NB4 (cell line): ENCODE measurements at regions not wholly inside any gene's neighbourhood (a gene's known extent, or its start where the extent isn't known, plus 50 kb on each side); places are given as distances from the start of the nearest gene placed in this dataset.

Experiments
- DNase-seq: peaks from one replicate; pipeline ENCODE4 v3.0.0; 2010; ENCODE audit warnings: low read depth
- H3K4me3 ChIP-seq: one replicate; pipeline ENCODE4 v1.5.1; 2011; ENCODE audit warnings: mild to moderate bottlenecking, low read depth, low read length, moderate library complexity
- CTCF ChIP-seq: IDR thresholded peaks from one replicate; pipeline ENCODE4 v1.5.1; 2012; ENCODE audit warnings: low read depth, low read length
- MAX ChIP-seq: IDR thresholded peaks from 2 replicates; pipeline ENCODE4 v1.6.1; 2011; ENCODE audit warnings: low read depth, low read length
- MYC ChIP-seq: IDR thresholded peaks from 2 replicates; pipeline ENCODE4 v1.6.1; 2011; ENCODE audit warnings: low read depth, low read length
- POLR2A ChIP-seq: IDR thresholded peaks from 2 replicates; pipeline ENCODE4 v1.6.1; 2011; ENCODE audit warnings: mild to moderate bottlenecking; ENCODE audit not compliant: insufficient read length; ENCODE audit errors: extremely low read depth

- H3K4me3 ChIP-seq: no peak overlapping the region
- DNase-seq: no peak
- no peak for TF ChIP-seq MYC
- no peak for TF ChIP-seq POLR2A
- no peak for TF ChIP-seq CTCF
- no peak for TF ChIP-seq MAX
Observed at GRCh38 chr20:24739746-24740145, 209.3 kb upstream of the CST7 start.

GRCh38 chr20:24741493-24742072 lies 207.5 kb upstream of the CST7 start:
- TF ChIP-seq CTCF (no peak), MAX (no peak), MYC (no peak), POLR2A (no peak)
- DNase-seq: no peak

GRCh38 chr20:24742436-24742835 lies 206.6 kb upstream of the CST7 start:
- TF ChIP-seq CTCF (no peak), MAX (no peak), POLR2A (no peak), MYC (no peak)
- no peak overlapping the region for H3K4me3 ChIP-seq
- no peak for DNase-seq

More at GRCh38 chr20:24741493-24742072, 207.5 kb upstream of the CST7 start:
- H3K4me3 ChIP-seq: no peak overlapping the region

GRCh38 chr20:24742989-24743388 lies 206.1 kb upstream of the CST7 start:
- no peak overlapping the region for H3K4me3 ChIP-seq
- DNase-seq: no peak
- no peak for TF ChIP-seq MYC
- TF ChIP-seq POLR2A: no peak
- no peak for TF ChIP-seq MAX
- TF ChIP-seq CTCF: no peak

- no peak for DNase-seq
- TF ChIP-seq CTCF: no peak
- TF ChIP-seq MAX: no peak
- no peak for TF ChIP-seq MYC
- TF ChIP-seq POLR2A: no peak
- H3K4me3 ChIP-seq: no peak overlapping the region
Observed at GRCh38 chr20:24743641-24744040, 205.4 kb upstream of the CST7 start.

- DNase-seq: no peak
- TF ChIP-seq POLR2A (no peak), MYC (no peak), MAX (no peak), CTCF (no peak)
- H3K4me3 ChIP-seq: no peak overlapping the region
Observed at GRCh38 chr20:24744747-24745146, 204.3 kb upstream of the CST7 start.
